GM23338 (cell line): ENCODE measurements at regions not wholly inside any gene's neighbourhood (a gene's known extent, or its start where the extent isn't known, plus 50 kb on each side); places are given as distances from the start of the nearest gene placed in this dataset.

Experiments
- EZH2 ChIP-seq: fragments of 200-600 bp; sonication (generic); IDR thresholded peaks from one replicate; pipeline ENCODE4 v1.8.0; 2017; ENCODE audit warnings: antibody characterized with exemption, mild to moderate bottlenecking, low read depth; ENCODE audit not compliant: unreplicated experiment
- EZH2phosphoT487 ChIP-seq: fragments of 200-600 bp; sonication (generic); IDR thresholded peaks from one replicate; pipeline ENCODE4 v1.8.1; 2018; ENCODE audit warnings: antibody characterized with exemption; ENCODE audit not compliant: unreplicated experiment
- JUNB ChIP-seq: IDR thresholded peaks from one replicate; pipeline ENCODE4 v1.6.1; 2016; ENCODE audit warnings: antibody characterized with exemption; ENCODE audit not compliant: unreplicated experiment
- POLR2AphosphoS5 ChIP-seq: IDR thresholded peaks from 2 replicates; pipeline ENCODE4 v1.6.1; 2016; ENCODE audit warnings: antibody characterized with exemption, low read depth
- TF ChIP-seq, protein P1 (sequence below), 2 experiments: fragments of 200-600 bp in 1 of 2; sonication (generic) in 1 of 2; conservative IDR thresholded peaks; 2 replicates each; pipeline versions ENCODE4 v1.5.1 to v1.6.1; 2016 to 2017; ENCODE audit warnings: antibody characterized with exemption in 2 of 2, low read depth in 2 of 2, mild to moderate bottlenecking in 2 of 2, moderate library complexity in 1 of 2

DNA sequence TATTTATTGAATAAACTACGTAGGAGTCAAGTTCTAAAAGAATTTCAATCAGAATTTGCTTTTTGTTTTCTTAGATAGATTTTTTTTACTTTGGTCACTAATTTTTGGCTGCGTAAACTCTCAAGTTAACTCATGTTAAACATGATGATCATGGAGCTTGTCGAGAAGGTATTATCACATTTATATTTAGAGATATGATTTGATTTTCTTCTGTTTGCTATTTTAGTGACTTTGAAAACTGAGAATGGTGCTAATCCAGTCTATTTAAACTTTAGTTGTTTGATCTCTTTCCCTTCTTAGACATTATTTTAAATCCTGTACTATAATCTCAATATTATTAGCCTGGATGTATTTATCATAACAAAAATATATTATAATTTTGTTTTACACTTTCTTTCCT is 179.4 kb upstream of the SEMA3C start:
- TF ChIP-seq POLR2AphosphoS5 (no peak), EZH2 (no peak), EZH2phosphoT487 (no peak), JUNB (no peak)
- TF ChIP-seq, protein P1, sequence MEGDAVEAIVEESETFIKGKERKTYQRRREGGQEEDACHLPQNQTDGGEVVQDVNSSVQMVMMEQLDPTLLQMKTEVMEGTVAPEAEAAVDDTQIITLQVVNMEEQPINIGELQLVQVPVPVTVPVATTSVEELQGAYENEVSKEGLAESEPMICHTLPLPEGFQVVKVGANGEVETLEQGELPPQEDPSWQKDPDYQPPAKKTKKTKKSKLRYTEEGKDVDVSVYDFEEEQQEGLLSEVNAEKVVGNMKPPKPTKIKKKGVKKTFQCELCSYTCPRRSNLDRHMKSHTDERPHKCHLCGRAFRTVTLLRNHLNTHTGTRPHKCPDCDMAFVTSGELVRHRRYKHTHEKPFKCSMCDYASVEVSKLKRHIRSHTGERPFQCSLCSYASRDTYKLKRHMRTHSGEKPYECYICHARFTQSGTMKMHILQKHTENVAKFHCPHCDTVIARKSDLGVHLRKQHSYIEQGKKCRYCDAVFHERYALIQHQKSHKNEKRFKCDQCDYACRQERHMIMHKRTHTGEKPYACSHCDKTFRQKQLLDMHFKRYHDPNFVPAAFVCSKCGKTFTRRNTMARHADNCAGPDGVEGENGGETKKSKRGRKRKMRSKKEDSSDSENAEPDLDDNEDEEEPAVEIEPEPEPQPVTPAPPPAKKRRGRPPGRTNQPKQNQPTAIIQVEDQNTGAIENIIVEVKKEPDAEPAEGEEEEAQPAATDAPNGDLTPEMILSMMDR (conservative IDR thresholded peaks at IDR 0.05; ENCODE audit: low read depth in 2 of 2): no peak
